Stimulated activated CD4-positive, alpha-beta T cell treated with anti-CD3 and anti-CD28 coated beads, Interleukin-4, amount 100 ng/mL, for 48 hours (primary cell): ENCODE measurements at regions not wholly inside any gene's neighbourhood (a gene's known extent, or its start where the extent isn't known, plus 50 kb on each side); places are given as distances from the start of the nearest gene placed in this dataset.

Source experiments
- DNase-seq, 2 donors: peaks; one replicate each; pipeline ENCODE4 v3.0.0-alpha.2; 2020; ENCODE audit warnings: low read depth in 2 of 2

DNA sequence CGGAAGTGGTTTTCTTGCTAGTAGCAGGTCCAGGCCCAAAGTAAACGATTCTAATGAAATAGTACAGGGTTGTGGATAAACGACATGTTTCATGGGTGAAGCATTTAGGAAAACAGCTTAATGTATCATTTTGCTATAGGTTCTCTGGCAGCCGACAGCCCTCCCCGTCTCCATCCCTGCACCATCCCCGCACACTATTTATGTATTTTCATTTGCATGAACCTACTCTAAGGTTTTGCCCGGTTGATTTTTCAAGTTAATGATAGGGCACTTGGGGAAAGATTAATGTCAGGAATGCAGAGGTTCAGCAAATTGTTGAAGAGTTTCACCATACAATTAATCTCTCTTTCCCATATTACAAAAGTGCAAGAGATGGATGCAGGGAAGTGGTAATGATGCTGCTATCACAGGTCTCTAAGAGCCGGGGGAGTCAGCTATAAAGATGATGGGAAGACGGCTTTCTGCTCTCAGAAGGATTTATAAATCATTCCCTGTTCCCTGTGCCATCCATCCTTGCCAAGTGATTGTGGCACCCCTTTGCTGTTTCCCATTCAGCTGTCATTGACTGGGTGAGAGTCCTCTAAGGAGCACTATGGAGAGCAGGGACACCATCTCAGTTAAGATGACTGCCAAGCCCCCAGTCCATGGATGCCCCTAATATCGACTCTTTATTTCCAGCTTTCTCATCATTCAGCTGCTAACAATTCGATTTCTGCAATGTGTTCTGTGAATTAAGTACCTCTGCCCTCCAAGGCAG, 186.3 kb downstream of the IRS2 start:
- no peak for DNase-seq

GRCh38 chr13:109595471-109595870, 190.9 kb downstream of the IRS2 start:
- DNase-seq = no peak

GRCh38 chr13:109593230-109593629, 193.2 kb downstream of the IRS2 start:
- DNase-seq = no peak

- no peak for DNase-seq
These were observed 193.6 kb downstream of the IRS2 start for GRCh38 chr13:109592770-109593169.

GRCh38 chr13:109587689-109588088, 198.7 kb downstream of the IRS2 start:
- no peak for DNase-seq

- no peak for DNase-seq
These were observed 199.7 kb downstream of the IRS2 start for GRCh38 chr13:109586509-109587346.

- no peak for DNase-seq
These were observed 201.5 kb downstream of the IRS2 start for GRCh38 chr13:109584844-109585361.

DNA sequence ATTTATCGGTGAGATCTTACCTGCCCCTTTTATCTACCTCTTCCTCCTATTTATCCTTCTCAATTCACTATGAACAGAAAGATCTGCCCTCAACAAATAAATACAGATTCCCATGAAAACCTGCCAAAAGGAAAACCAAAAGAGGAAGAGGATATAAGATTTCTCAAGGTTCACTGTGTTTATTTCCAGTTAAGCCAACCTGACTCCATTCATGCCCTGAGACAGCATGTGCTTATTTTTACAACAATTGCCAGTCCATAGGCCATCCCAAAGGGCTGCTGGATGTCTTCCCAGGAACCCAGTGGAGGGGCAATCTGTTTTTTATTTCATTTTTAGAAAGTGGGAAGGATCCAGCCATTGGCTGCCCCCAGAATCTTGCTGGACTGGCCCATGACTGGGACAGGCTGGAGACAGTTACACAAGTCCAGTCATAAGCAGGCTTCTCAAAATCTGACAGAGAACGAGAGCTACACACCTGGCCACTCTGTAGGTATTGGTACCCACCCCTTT, 209.1 kb downstream of the IRS2 start:
- no peak for DNase-seq

DNA sequence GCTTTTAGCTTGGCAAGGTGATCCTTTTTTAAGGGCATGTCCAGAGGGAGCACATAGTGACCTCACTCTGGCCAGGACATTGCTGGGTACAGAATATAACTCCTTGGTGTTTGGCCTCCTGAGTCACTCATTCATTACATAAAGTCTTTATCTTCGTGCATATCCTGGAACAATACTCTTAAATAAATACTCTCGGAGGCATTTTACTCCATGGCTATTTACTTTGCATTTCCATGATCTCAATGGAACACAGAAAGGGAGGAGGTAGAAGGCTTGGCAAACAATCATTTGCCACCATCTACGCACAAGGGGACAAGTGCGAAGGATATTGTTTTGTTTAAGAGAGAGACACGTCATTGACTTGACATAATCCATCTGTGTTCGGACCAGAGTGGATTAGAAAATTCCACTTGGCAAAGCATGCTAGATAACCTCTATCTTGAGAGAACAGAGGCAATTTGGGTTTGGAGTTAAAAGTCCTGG, 210.0 kb downstream of the IRS2 start:
- DNase-seq = no peak

GRCh38 chr13:109575821-109576220, 210.6 kb downstream of the IRS2 start:
- no peak for DNase-seq

DNA sequence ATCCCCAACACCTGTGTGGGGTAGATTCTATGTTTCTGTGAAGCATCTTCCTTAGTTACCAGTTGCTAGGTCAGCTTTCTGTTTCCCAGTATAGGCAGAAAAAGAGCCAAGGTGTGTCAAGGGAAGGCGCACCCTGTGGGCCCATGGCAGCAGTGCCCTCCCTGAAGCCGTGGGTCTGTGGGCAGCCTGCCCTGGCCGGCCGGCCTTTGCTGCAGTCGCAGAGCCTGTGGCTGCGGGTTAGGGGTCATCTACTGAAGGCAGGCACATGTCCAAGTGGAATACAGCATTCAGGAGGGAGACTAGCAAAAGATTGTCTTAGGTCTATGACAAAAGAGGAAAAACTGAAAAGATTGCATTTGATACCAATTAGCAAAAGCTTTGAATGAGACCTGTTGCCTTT, 214.0 kb downstream of the IRS2 start:
- no peak for DNase-seq

- peak; percentile 4 to 13 for DNase-seq
These were observed 216.2 kb downstream of the IRS2 start for GRCh38 chr13:109569958-109570711.

- no peak for DNase-seq
These were observed 218.0 kb downstream of the IRS2 start for GRCh38 chr13:109568339-109568818.

DNA sequence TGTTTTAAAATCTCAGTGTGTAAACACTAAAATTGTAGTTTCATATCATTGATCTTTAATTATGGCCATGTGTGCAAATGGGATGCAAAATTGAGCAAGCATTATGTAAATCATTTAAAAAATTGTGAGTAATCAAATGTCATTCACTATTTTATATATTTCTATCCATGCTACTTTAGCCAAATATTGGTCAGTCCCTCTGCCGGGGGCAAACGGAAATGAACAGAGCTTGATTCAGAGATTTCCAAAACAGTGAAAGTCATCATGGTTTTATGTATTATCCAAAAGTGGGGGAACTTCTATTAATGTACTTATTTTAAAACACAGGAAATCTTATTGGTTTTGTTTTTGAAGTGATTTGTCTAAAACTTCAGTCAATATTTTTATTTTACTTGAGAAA, 219.1 kb downstream of the IRS2 start:
- no peak for DNase-seq

DNA sequence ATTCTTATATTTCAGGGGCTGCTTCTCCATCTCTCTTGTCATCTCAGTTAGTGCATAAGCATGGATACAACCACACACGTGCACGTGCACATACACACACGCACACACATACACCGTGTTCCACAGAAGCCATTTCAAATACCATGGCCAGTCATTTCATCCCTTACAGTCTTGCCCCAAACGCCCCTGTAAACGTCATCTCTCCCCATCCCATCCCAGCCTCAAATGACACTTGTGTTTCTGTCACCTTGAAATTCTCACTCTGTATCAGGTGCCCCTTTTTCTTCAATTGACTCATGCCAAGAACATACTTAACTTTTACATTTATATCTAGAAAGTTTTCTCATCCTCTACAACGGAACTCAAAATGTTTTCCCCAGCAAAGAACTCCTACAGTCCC, 220.5 kb downstream of the IRS2 start:
- DNase-seq = no peak

- DNase-seq = no peak
These were observed 238.0 kb downstream of the IRS2 start for GRCh38 chr13:109548374-109548773.

DNA sequence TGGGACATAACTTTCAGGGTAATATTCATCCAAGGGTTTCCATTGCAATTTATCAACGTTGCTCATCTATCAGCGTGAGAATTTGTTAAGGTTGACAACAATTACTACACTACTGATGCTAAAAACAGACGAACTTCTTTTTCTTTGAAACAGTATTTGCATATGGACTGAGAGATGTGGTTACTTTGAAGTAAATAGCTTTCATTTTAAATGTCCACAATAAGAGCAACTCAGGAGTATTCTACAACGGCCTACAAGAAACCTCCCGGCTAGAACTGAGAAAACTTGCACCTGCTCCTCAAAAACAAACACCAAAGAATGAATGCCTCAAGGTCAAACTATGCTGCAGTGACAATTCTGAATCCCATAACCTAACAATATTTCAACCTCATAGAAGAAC, 238.4 kb downstream of the IRS2 start:
- DNase-seq = no peak

GRCh38 chr13:109545931-109546330, 240.5 kb downstream of the IRS2 start:
- no peak for DNase-seq

DNA sequence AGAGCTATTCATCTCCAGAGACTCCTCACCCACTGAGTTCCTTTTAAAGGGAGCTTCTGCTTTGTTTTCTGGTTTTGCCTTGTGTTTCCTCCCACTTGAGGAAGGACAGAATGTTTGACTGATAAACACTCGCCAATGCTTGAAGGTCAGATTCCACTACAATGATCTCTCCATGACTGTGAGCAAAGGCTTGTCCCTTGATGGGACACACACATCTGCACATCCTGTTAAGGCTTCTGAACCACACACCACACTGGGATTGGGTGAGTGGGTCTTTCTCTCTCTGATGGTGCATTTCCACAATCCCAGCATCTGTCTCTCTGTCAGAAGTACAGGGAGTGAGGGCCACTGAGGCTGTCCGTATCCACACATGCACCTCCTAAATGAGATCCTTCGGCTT, 245.3 kb downstream of the IRS2 start:
- DNase-seq = no peak

- no peak for DNase-seq
These were observed 248.8 kb downstream of the IRS2 start for GRCh38 chr13:109537584-109537983.

GRCh38 chr13:109533350-109533749, 253.0 kb downstream of the IRS2 start:
- no peak for DNase-seq

DNA sequence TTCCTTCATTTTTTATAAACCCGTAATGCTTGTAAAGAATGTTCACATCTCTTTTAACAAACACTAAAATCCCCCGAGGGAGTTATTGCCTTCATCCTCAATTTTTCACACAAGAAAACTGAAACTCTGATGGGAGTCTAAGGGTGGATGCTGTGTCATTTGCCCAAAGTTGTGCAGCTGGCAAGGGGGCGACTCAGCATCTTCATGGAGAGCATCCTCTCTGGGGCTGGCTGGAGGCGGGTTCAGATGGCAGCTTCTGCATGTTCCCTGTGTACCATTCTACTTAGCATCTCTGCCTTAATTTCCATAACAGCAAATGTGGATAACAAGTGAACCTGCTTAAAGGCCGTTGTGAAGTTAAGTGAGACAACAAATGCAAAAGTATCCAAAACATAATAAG, 256.4 kb downstream of the IRS2 start:
- no peak for DNase-seq
